ENCODE measurements at regions not wholly inside any gene's neighbourhood (a gene's known extent, or its start where the extent isn't known, plus 50 kb on each side); places are given as distances from the start of the nearest gene placed in this dataset.
"Not testable (repeated sequence)": the region's sequence is repeated elsewhere in the genome, so short reads cannot be mapped to it uniquely, and the experiment has no call there.

- TF ChIP-seq EZH2 (IDR thresholded peaks at IDR 0.05; ENCODE audit: borderline replicate concordance, low read depth, low read length, poor library complexity, severe bottlenecking): no peak
- no peak for TF ChIP-seq CTCF (conservative IDR thresholded peaks at IDR 0.05; ENCODE audit: low read depth, low read length)
- BruUV-seq (replicated peaks): no TSS peak
- no peak for DNase-seq (ENCODE audit: low spot score)
- intact Hi-C loops (cut with micrococcal nuclease; ENCODE audit: unreplicated experiment): no loop called here
- CTCF ChIA-PET: no interaction called here
- Histone ChIP-seq H3K9me3 (ENCODE audit: low read depth, low read length, poor library complexity, severe bottlenecking) (no peaks in the 10 kb centered on the region), H3K27ac (ENCODE audit: low read depth, low read length, poor library complexity, severe bottlenecking) (no peak overlapping the region), H3K4me3 (ENCODE audit: low read depth, low read length, poor library complexity, severe bottlenecking) (no peak overlapping the region), H3K4me1 (ENCODE audit: insufficient read depth, low read length, poor library complexity, severe bottlenecking) (no peaks in the 10 kb centered on the region), H3K27me3 (replicated peaks; ENCODE audit: insufficient read depth, low read depth, low read length, poor library complexity) (no peaks in the 10 kb centered on the region), H3K36me3 (ENCODE audit: insufficient read depth, low read length, poor library complexity, severe bottlenecking) (no peaks in the 10 kb centered on the region)
- POLR2A ChIA-PET (ENCODE audit: low non-redundant PET): no interaction called here
These were observed 749.4 kb downstream of the SOCS6 start for GRCh38 chr18:71038196-71038595.

GRCh38 chr18:71036783-71037182, 747.9 kb downstream of the SOCS6 start:
- no peaks in the 10 kb centered on the region for H3K27me3 ChIP-seq (replicated peaks; ENCODE audit: insufficient read depth, low read depth, low read length, poor library complexity)
- DNase-seq (ENCODE audit: low spot score): no peak
- no peaks in the 10 kb centered on the region for H3K36me3 ChIP-seq (ENCODE audit: insufficient read depth, low read length, poor library complexity, severe bottlenecking)
- no peak overlapping the region for H3K27ac ChIP-seq (ENCODE audit: low read depth, low read length, poor library complexity, severe bottlenecking)
- no peaks in the 10 kb centered on the region for H3K4me1 ChIP-seq (ENCODE audit: insufficient read depth, low read length, poor library complexity, severe bottlenecking)
- TF ChIP-seq EZH2 (IDR thresholded peaks at IDR 0.05; ENCODE audit: borderline replicate concordance, low read depth, low read length, poor library complexity, severe bottlenecking): no peak
- no peak for TF ChIP-seq CTCF (conservative IDR thresholded peaks at IDR 0.05; ENCODE audit: low read depth, low read length)
- ChIA-PET CTCF (no interaction called here), POLR2A (ENCODE audit: low non-redundant PET) (no interaction called here)
- no peaks in the 10 kb centered on the region for H3K9me3 ChIP-seq (ENCODE audit: low read depth, low read length, poor library complexity, severe bottlenecking)
- intact Hi-C loops (cut with micrococcal nuclease; ENCODE audit: unreplicated experiment): no loop called here
- no TSS peak for BruUV-seq (replicated peaks)
- no peak overlapping the region for H3K4me3 ChIP-seq (ENCODE audit: low read depth, low read length, poor library complexity, severe bottlenecking)

GRCh38 chr18:71031296-71032191, 742.7 kb downstream of the SOCS6 start:
- H3K9me3 ChIP-seq (ENCODE audit: low read depth, low read length, poor library complexity, severe bottlenecking); POLR2A ChIA-PET (ENCODE audit: low non-redundant PET); H3K27ac ChIP-seq (ENCODE audit: low read depth, low read length, poor library complexity, severe bottlenecking); H3K36me3 ChIP-seq (ENCODE audit: insufficient read depth, low read length, poor library complexity, severe bottlenecking); BruUV-seq (replicated peaks); H3K4me1 ChIP-seq (ENCODE audit: insufficient read depth, low read length, poor library complexity, severe bottlenecking); CTCF ChIA-PET; intact Hi-C loops (cut with micrococcal nuclease; ENCODE audit: unreplicated experiment); DNase-seq (ENCODE audit: low spot score); H3K4me3 ChIP-seq (ENCODE audit: low read depth, low read length, poor library complexity, severe bottlenecking); H3K27me3 ChIP-seq (replicated peaks; ENCODE audit: insufficient read depth, low read depth, low read length, poor library complexity): not testable (repeated sequence)

GRCh38 chr18:71030085-71030484, 741.2 kb downstream of the SOCS6 start:
- H3K4me3 ChIP-seq (ENCODE audit: low read depth, low read length, poor library complexity, severe bottlenecking); intact Hi-C loops (cut with micrococcal nuclease; ENCODE audit: unreplicated experiment); H3K27ac ChIP-seq (ENCODE audit: low read depth, low read length, poor library complexity, severe bottlenecking); BruUV-seq (replicated peaks); POLR2A ChIA-PET (ENCODE audit: low non-redundant PET); H3K4me1 ChIP-seq (ENCODE audit: insufficient read depth, low read length, poor library complexity, severe bottlenecking); DNase-seq (ENCODE audit: low spot score); H3K9me3 ChIP-seq (ENCODE audit: low read depth, low read length, poor library complexity, severe bottlenecking); H3K36me3 ChIP-seq (ENCODE audit: insufficient read depth, low read length, poor library complexity, severe bottlenecking); CTCF ChIA-PET; H3K27me3 ChIP-seq (replicated peaks; ENCODE audit: insufficient read depth, low read depth, low read length, poor library complexity): not testable (repeated sequence)

Data from A673 (cell line).